Aorta (tissue), 5 donors: ENCODE measurements at regions not wholly inside any gene's neighbourhood (a gene's known extent, or its start where the extent isn't known, plus 50 kb on each side); places are given as distances from the start of the nearest gene placed in this dataset.

ENCODE experiments used
- ATAC-seq: fragments of 200-7000 bp; cut with Tn5 transposase; one replicate; pipeline ENCODE4 v1.9.1; 2022; ENCODE audit warnings: moderate library complexity; ENCODE audit not compliant: low FRiP score
- DNase-seq, 2 donors: peaks; one replicate each; pipeline ENCODE4 v3.0.0-alpha.2; 2020
- H3K27ac ChIP-seq, 2 donors: one replicate each; pipeline ENCODE4 v1.5.1; 2013; ENCODE audit warnings: low read length in 2 of 2, mild to moderate bottlenecking in 2 of 2, moderate library complexity in 2 of 2, control low read depth in 1 of 2, inconsistent platforms in 1 of 2, low read depth in 1 of 2
- H3K27me3 ChIP-seq, 2 donors: one replicate each; pipeline ENCODE4 v1.6.1; 2013; ENCODE audit warnings: control low read depth in 1 of 2, low read length in 1 of 2, mild to moderate bottlenecking in 1 of 2, moderate library complexity in 1 of 2; ENCODE audit not compliant: insufficient read depth in 2 of 2, control insufficient read depth in 1 of 2
- H3K36me3 ChIP-seq, 2 donors: one replicate each; pipeline ENCODE4 v1.6.1; 2013; ENCODE audit warnings: control low read depth in 1 of 2, low read length in 1 of 2, mild to moderate bottlenecking in 1 of 2; ENCODE audit not compliant: insufficient read depth in 2 of 2, control insufficient read depth in 1 of 2
- H3K4me1 ChIP-seq, 2 donors: one replicate each; pipeline ENCODE4 v1.6.1; 2013; ENCODE audit warnings: low read length in 2 of 2, control low read depth in 1 of 2, mild to moderate bottlenecking in 1 of 2, moderate library complexity in 1 of 2; ENCODE audit not compliant: insufficient read depth in 2 of 2, control insufficient read depth in 1 of 2
- H3K4me3 ChIP-seq, 2 donors: one replicate each; pipeline ENCODE4 v1.5.1; 2013; ENCODE audit warnings: low read length in 2 of 2, control low read depth in 1 of 2, mild to moderate bottlenecking in 1 of 2
- H3K9me3 ChIP-seq: one replicate; pipeline ENCODE4 v1.6.1; 2013; ENCODE audit warnings: mild to moderate bottlenecking, low read length; ENCODE audit not compliant: control insufficient read depth
- WGBS, 2 donors: extraction: QIAGEN DNeasy Blood & Tissue Kit; methylation state at CpG; one replicate each; pipeline ENCODE4 v1.1.7; 2013; 5-methylcytosine and 5-hydroxymethylcytosine counted together
- intact Hi-C, 2 donors: fragments of 100-400 bp; cut with DNase I; formaldehyde crosslinking; loops; one replicate each; pipeline versions ENCODE4 v1.14.2 to v1.15.0; 2022
- donor health status: healthy with polysubstance abuse.
- donor health status: Bipolar disorder and iron deficiency.
- donor health status: DM: no; HTN: no; CAD: no.
- donor health status: DM: no; HTN: no; CAD: no.
- donor health status: DM: yes; HTN: yes; CAD: no.

- Histone ChIP-seq H3K27me3 (no peaks in the 10 kb centered on the region), H3K4me3 (no peak overlapping the region), H3K9me3 (no peaks in the 10 kb centered on the region), H3K27ac (no peak overlapping the region), H3K36me3 (no peaks in the 10 kb centered on the region), H3K4me1 (no peaks in the 10 kb centered on the region)
- intact Hi-C loops = no loop called here
- DNase-seq (no peak), ATAC-seq (no peak)
- 67 to 72% methylated on average over 14 to 15 of the region's 15 CpGs for WGBS, 2 donors
Measured at GRCh38 chr12:124401704-124402221, 106.9 kb downstream of the RFLNA start.

DNA sequence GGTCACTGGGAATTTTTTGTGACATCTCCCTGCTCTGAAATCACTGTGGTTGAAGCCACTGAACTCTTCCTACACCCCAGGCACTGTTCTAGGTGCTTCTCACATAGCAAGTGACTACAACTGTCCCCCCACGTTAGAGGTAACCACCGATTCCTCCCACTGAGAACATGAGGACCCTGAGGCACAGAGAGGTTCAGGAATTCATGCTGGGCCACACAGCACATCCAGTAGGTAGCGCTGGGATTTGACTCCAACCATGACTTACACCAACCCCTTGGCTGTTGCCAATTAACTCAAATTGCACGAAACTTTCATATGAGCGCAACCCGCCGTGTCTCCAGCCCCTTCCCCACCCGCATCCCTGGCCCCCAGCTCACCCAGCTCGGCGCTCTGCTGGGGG is 105.2 kb downstream of the RFLNA start:
- intact Hi-C loops = no loop called here
- no peaks in the 10 kb centered on the region for H3K27me3 ChIP-seq
- no peak overlapping the region for H3K4me3 ChIP-seq
- DNase-seq (no peak), ATAC-seq (no peak)
- 97% methylated on average over 10 of the region's 10 CpGs for WGBS, 2 donors
- H3K9me3 ChIP-seq = no peaks in the 10 kb centered on the region
- no peaks in the 10 kb centered on the region for H3K4me1 ChIP-seq
- no peak overlapping the region for H3K27ac ChIP-seq
- no peaks in the 10 kb centered on the region for H3K36me3 ChIP-seq

DNA sequence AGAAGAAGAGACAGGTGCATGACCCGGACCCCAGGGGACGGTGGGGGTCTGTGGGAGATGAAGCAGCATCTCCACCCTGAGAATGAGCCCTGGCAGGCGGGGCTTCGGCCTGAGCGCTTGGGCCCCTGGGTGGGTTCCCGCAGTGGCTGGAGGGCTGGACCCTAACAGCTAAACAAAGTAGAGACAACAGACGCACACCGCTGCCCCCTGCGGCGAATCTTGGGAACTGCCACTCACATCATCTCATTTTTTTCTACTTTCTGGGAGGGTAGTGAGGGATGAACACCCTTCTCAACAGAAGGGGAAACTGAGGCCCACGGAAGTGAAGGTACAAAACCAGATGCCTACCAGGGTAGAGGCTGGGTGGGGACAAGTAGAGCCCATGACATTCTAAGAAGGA is 104.7 kb downstream of the RFLNA start:
- ATAC-seq = no peak
- intact Hi-C loops = no loop called here
- DNase-seq = peak in 1 of 2 donors; percentile 60
- H3K9me3 ChIP-seq = no peaks in the 10 kb centered on the region
- no peaks in the 10 kb centered on the region for H3K27me3 ChIP-seq
- H3K4me1 ChIP-seq = no peaks in the 10 kb centered on the region
- no peak overlapping the region for H3K4me3 ChIP-seq
- H3K27ac ChIP-seq = no peak overlapping the region
- 66 to 74% methylated on average over 11 of the region's 11 CpGs for WGBS, 2 donors
- H3K36me3 ChIP-seq = no peaks in the 10 kb centered on the region

DNA sequence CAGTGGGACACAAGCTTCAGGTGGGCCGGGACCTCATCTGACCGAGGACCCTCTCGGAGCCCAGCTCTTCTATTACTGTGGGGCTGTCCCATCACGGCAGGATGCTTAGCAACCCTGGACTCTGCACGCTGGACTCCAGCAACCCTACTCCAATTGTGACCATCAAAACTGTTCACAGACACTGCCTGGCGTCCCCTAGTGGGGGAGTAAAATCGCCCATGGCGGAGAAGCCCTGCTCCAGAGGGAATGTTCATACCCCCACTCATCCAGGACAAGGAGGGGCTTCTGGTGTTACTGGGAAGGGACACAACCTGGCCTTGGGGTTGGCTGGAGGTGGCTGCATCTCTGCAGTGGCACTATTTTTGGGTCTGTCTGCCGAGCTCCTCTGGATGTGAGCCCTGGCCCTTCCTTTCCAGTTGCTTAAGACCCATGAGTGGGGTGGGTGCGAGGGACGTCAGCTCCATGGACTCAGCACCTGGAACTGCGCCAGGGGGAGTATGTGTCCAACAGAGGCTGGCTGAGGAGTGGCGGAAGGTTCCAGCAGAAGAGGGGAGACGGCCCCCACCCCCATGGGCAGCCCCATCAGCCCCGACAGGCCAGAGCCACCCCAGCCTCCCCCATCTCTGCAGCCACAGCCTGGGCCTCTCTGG is 103.8 kb downstream of the RFLNA start:
- ATAC-seq = peak; percentile 48
- Histone ChIP-seq H3K9me3 (no peaks in the 10 kb centered on the region), H3K4me3 (no peak overlapping the region), H3K27ac (no peak overlapping the region), H3K4me1 (no peaks in the 10 kb centered on the region), H3K27me3 (no peaks in the 10 kb centered on the region), H3K36me3 (no peaks in the 10 kb centered on the region)
- intact Hi-C loops = no loop called here
- DNase-seq = peak; percentile 85 to 95
- WGBS, 2 donors = 48 to 52% methylated on average over 14 to 15 of the region's 15 CpGs

GRCh38 chr12:124397807-124398577 is 103.1 kb downstream of the RFLNA start:
- DNase-seq = peak in 1 of 2 donors; percentile 51
- Histone ChIP-seq H3K36me3 (no peaks in the 10 kb centered on the region), H3K9me3 (no peaks in the 10 kb centered on the region), H3K4me3 (no peak overlapping the region), H3K27me3 (no peaks in the 10 kb centered on the region), H3K4me1 (no peaks in the 10 kb centered on the region), H3K27ac (no peak overlapping the region)
- intact Hi-C loops = no loop called here
- ATAC-seq = no peak
- WGBS, 2 donors = 80 to 84% methylated on average over 22 of the region's 22 CpGs

DNA sequence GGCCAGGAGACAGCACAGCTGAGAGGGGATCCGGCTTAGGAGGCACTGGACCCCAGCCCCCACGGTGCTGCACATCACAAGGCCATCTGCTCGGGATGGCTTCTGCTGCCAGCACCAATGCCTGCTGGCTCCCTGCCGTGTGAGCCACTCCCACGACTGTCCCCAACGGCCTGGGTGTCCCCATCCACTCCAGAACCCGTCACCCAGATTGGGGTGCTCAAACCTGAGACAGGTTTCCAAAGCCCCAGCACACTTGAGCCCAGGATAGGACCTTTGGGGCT is 102.4 kb downstream of the RFLNA start:
- Histone ChIP-seq H3K4me1 (no peaks in the 10 kb centered on the region), H3K27me3 (no peaks in the 10 kb centered on the region), H3K9me3 (no peaks in the 10 kb centered on the region), H3K36me3 (no peaks in the 10 kb centered on the region), H3K27ac (no peak overlapping the region), H3K4me3 (no peak overlapping the region)
- ATAC-seq (no peak), DNase-seq (no peak)
- intact Hi-C loops = no loop called here
- WGBS, 2 donors = 61 to 62% methylated on average over 7 of the region's 7 CpGs

DNA sequence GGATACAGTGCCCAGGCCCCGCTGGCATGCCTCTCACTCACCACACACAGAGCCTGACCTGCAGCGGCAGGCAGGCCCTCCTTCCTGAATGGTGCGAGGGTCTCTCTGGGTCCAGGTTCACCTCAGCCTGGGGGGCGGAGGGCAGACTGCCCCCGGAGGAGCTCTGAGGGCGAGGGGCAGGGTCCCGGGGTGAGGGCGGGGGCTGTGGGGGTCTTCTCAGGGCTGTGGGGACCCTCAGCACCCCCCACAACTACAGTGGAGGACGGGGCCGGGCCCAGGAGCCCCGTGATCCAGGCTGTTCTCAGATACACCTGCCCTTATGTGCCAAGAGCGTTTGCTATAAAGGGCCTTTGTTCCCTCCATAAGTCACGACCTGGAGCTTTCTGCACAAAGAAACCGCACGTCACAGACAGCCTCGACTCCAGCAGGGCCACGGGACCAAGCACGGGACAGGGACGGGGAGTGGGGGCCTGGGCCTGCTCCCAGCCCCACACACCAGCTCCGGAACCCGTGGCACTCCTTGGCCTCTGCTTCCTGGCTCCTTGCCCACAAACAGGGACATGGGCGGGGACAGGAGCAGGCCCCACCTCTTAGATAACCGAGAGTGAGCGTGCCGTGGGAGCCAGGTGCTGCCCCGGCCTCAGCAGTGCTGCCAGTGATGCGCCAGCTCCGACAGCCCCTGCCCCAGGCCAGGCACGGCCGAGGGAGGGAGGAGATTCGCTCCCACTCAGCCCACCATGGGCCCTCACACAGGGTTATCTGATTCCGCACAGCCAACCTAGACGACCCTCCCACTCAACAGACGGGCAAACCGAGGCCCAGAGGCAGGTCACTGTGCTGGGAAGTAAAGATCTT is 101.9 kb downstream of the RFLNA start:
- Histone ChIP-seq H3K4me3 (no peak overlapping the region), H3K4me1 (no peaks in the 10 kb centered on the region), H3K27ac (no peak overlapping the region), H3K27me3 (no peaks in the 10 kb centered on the region), H3K36me3 (no peaks in the 10 kb centered on the region), H3K9me3 (no peaks in the 10 kb centered on the region)
- intact Hi-C loops = no loop called here
- ATAC-seq (no peak), DNase-seq (peak in 1 of 2 donors; percentile 57)
- WGBS, 2 donors = 81 to 83% methylated on average over 34 to 35 of the region's 35 CpGs

DNA sequence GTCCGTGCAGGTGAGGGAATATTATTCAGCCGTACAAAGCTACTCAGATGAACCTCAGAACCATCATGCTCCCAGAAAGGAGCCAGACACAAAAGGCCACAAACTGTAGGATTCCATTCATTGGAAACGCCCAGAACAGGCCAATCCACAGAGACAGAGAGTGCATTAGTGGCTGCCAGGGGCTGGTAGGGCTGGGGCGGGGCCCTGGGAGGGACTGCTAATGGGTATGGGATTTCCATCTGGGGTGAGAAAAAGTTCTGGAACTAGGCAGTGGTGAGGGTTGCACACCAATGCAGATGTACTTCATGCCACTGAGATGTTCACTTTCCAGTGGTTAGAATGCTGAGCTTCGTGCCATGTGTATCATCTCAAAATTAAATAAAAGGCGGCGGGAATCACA is 101.1 kb downstream of the RFLNA start:
- 87 to 93% methylated on average over 7 of the region's 7 CpGs for whole genome bisulfite sequencing, 2 donors
- no peaks in the 10 kb centered on the region for H3K4me1 ChIP-seq
- DNase-seq (no peak), ATAC-seq (no peak)
- no peaks in the 10 kb centered on the region for H3K9me3 ChIP-seq
- H3K4me3 ChIP-seq = no peak overlapping the region
- H3K27me3 ChIP-seq = no peaks in the 10 kb centered on the region
- no peaks in the 10 kb centered on the region for H3K36me3 ChIP-seq
- intact Hi-C loops = no loop called here
- no peak overlapping the region for H3K27ac ChIP-seq
